H9 (cell line): ENCODE measurements at regions not wholly inside any gene's neighbourhood (a gene's known extent, or its start where the extent isn't known, plus 50 kb on each side); places are given as distances from the start of the nearest gene placed in this dataset.

Experiments used
- DNase-seq: peaks from one replicate; pipeline ENCODE4 v3.0.0-alpha.2; 2017
- H2AFZ ChIP-seq: one replicate; pipeline ENCODE4 v1.6.1; 2013; ENCODE audit warnings: mild to moderate bottlenecking, low read length, control low read depth, moderate library complexity
- H2AK5ac ChIP-seq: 2 replicates; pipeline ENCODE4 v1.6.1; 2013; ENCODE audit warnings: low read length, control low read depth, mixed read lengths; ENCODE audit not compliant: insufficient read length
- H2BK120ac ChIP-seq: one replicate; pipeline ENCODE4 v1.6.1; 2013; ENCODE audit warnings: low read depth, mild to moderate bottlenecking, low read length, control low read depth, inconsistent platforms; ENCODE audit not compliant: poor library complexity, severe bottlenecking
- H2BK12ac ChIP-seq: 2 replicates; pipeline ENCODE4 v1.6.1; 2013; ENCODE audit warnings: low read length, control low read depth, mixed read lengths, low read depth; ENCODE audit not compliant: insufficient read length
- H2BK15ac ChIP-seq: 2 replicates; pipeline ENCODE4 v1.6.1; 2013; ENCODE audit warnings: low read depth, low read length, control low read depth
- H2BK20ac ChIP-seq: one replicate; pipeline ENCODE4 v1.6.1; 2013; ENCODE audit warnings: low read depth, mild to moderate bottlenecking, low read length, control low read depth, inconsistent platforms; ENCODE audit not compliant: poor library complexity, severe bottlenecking
- H2BK5ac ChIP-seq: 2 replicates; pipeline ENCODE4 v1.6.1; 2013; ENCODE audit warnings: low read length, control low read depth, mixed read lengths; ENCODE audit not compliant: insufficient read length
- H3K14ac ChIP-seq: 2 replicates; pipeline ENCODE4 v1.6.1; 2013; ENCODE audit warnings: low read length, control low read depth; ENCODE audit not compliant: insufficient read depth
- H3K18ac ChIP-seq: 2 replicates; pipeline ENCODE4 v1.6.1; 2013; ENCODE audit warnings: low read depth, mild to moderate bottlenecking, mixed read lengths, low read length, control low read depth; ENCODE audit not compliant: insufficient read length
- H3K23ac ChIP-seq: 2 replicates; pipeline ENCODE4 v1.6.1; 2013; ENCODE audit warnings: low read length, control low read depth, mixed read lengths, low read depth; ENCODE audit not compliant: insufficient read length
- H3K23me2 ChIP-seq: 2 replicates; pipeline ENCODE4 v1.6.1; 2013; ENCODE audit warnings: low read depth, mild to moderate bottlenecking, mixed read lengths, low read length, control low read depth; ENCODE audit not compliant: insufficient read length, poor library complexity, severe bottlenecking
- H3K27ac ChIP-seq: 2 replicates; pipeline ENCODE4 v1.5.1; 2013; ENCODE audit warnings: low read length, control low read depth, mixed read lengths, low read depth; ENCODE audit not compliant: insufficient read length
- H3K27me3 ChIP-seq: 2 replicates; pipeline ENCODE4 v1.6.1; 2013; ENCODE audit warnings: low read length, control low read depth, inconsistent platforms; ENCODE audit not compliant: insufficient read depth
- H3K4ac ChIP-seq: 2 replicates; pipeline ENCODE4 v1.6.1; 2013; ENCODE audit warnings: low read depth, mild to moderate bottlenecking, control low read depth, inconsistent platforms, low read length, moderate library complexity
- H3K4me1 ChIP-seq: 2 replicates; pipeline ENCODE4 v1.6.1; 2013; ENCODE audit warnings: low read length, control low read depth, inconsistent platforms; ENCODE audit not compliant: insufficient read depth
- H3K4me2 ChIP-seq: 2 replicates; pipeline ENCODE4 v1.6.1; 2013; ENCODE audit warnings: low read length, control low read depth, mixed read lengths; ENCODE audit not compliant: insufficient read length, insufficient read depth
- H3K56ac ChIP-seq: 2 replicates; pipeline ENCODE4 v1.6.1; 2013; ENCODE audit warnings: low read depth, mild to moderate bottlenecking, mixed read lengths, low read length, control low read depth; ENCODE audit not compliant: insufficient read length
- H3K79me1 ChIP-seq: 2 replicates; pipeline ENCODE4 v1.6.1; 2013; ENCODE audit warnings: low read depth, mild to moderate bottlenecking, moderate library complexity, low read length, control low read depth, inconsistent platforms; ENCODE audit not compliant: insufficient read depth, poor library complexity, severe bottlenecking
- H3K79me2 ChIP-seq: 2 replicates; pipeline ENCODE4 v1.6.1; 2013; ENCODE audit warnings: low read length, control low read depth, inconsistent platforms; ENCODE audit not compliant: insufficient read depth
- H3K9ac ChIP-seq: 2 replicates; pipeline ENCODE4 v1.6.1; 2013; ENCODE audit warnings: low read length, control low read depth, mixed read lengths; ENCODE audit not compliant: insufficient read length; ENCODE audit errors: extremely low read depth
- H3K9me3 ChIP-seq: one replicate; pipeline ENCODE4 v1.6.1; 2013; ENCODE audit warnings: low read depth, low read length, inconsistent platforms; ENCODE audit not compliant: control insufficient read depth
- H3T11ph ChIP-seq: one replicate; pipeline ENCODE4 v1.6.1; 2013; ENCODE audit warnings: mild to moderate bottlenecking, low read length, control low read depth, inconsistent platforms
- H4K20me1 ChIP-seq: one replicate; pipeline ENCODE4 v1.6.1; 2013; ENCODE audit not compliant: control insufficient read depth, insufficient read length, insufficient read depth
- H4K5ac ChIP-seq: 2 replicates; pipeline ENCODE4 v1.6.1; 2013; ENCODE audit warnings: low read depth, mild to moderate bottlenecking, mixed read lengths, low read length, control low read depth; ENCODE audit not compliant: insufficient read length
- H4K8ac ChIP-seq: replicated peaks from 2 replicates; pipeline ENCODE4 v1.6.1; 2013; ENCODE audit warnings: low read length, control low read depth, mixed read lengths, low read depth; ENCODE audit not compliant: insufficient read length
- H4K91ac ChIP-seq: 2 replicates; pipeline ENCODE4 v1.6.1; 2013; ENCODE audit warnings: low read depth, mild to moderate bottlenecking, moderate library complexity, mixed read lengths, low read length, control low read depth; ENCODE audit not compliant: insufficient read length
- H3K27ac Mint-ChIP-seq, 3 experiments: 2 replicates in 2 of 3; 3 replicates in 1 of 3; pipeline ENCODE4 v1.8.0; 2020 to 2021; ENCODE audit warnings: mixed read lengths in 3 of 3, mild to moderate bottlenecking in 1 of 3, moderate library complexity in 1 of 3
- H3K27me3 Mint-ChIP-seq: 2 replicates; pipeline ENCODE4 v1.8.0; 2021; ENCODE audit warnings: low read depth, mild to moderate bottlenecking, moderate library complexity, mixed read lengths
- H3K36me3 Mint-ChIP-seq, 3 experiments: 2 replicates in 2 of 3; 3 replicates in 1 of 3; pipeline ENCODE4 v1.8.0; 2020 to 2021; ENCODE audit warnings: low read depth in 3 of 3, mixed read lengths in 3 of 3; ENCODE audit not compliant: insufficient read depth in 1 of 3
- H3K4me1 Mint-ChIP-seq, 2 experiments: 2 replicates each; pipeline ENCODE4 v1.8.0; 2020; ENCODE audit warnings: mixed read lengths in 2 of 2
- H3K4me3 Mint-ChIP-seq, 2 experiments: 2 replicates in 1 of 2; 3 replicates in 1 of 2; pipeline ENCODE4 v1.8.0; 2020 to 2021; ENCODE audit warnings: mild to moderate bottlenecking in 2 of 2, mixed read lengths in 2 of 2, moderate library complexity in 1 of 2
- H3K9me3 Mint-ChIP-seq, 2 experiments: 2 replicates in 1 of 2; 3 replicates in 1 of 2; pipeline ENCODE4 v1.8.0; 2020; ENCODE audit warnings: mild to moderate bottlenecking in 2 of 2, mixed read lengths in 2 of 2, moderate library complexity in 1 of 2
- WGBS: extraction: QIAGEN DNeasy Blood & Tissue Kit; methylation state at CpG from one replicate; pipeline ENCODE4 v1.1.7; 2013; ENCODE audit warnings: missing lambda C conversion rate, low lambda C conversion rate, mixed read lengths; ENCODE audit not compliant: insufficient read length; ENCODE audit errors: extremely low coverage; 5-methylcytosine and 5-hydroxymethylcytosine counted together
- TF ChIP-seq, protein P1 (sequence below): fragments of 200-600 bp; sonication (generic); conservative IDR thresholded peaks from 3 replicates; pipeline ENCODE4 v1.8.0; 2021; ENCODE audit warnings: antibody characterized with exemption, mild to moderate bottlenecking

DNA sequence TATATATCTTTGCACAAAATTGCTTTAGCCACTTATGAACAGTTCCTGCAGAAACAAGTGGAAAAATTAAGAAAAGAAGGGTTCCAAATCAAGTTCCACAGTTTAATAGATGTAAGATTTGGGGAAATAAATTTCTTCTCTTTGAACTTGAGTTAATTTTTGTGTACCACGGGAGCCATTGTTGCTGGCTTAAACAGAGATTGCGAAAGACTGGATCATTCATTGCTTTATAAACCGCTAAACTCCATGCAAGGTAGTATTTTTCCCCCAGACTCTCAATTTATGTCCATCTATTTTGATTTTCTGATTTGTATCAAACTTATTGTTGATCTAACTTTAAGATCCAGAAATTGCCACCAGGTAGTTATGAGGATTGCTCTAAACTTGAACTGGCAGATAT is 246.1 kb upstream of the ADGRL4 start:
- Histone ChIP-seq H2BK12ac (no peak overlapping the region), H3K4ac (no peak overlapping the region), H3K14ac (no peak overlapping the region), H3K23me2 (no peaks in the 10 kb centered on the region), H4K8ac (no peak overlapping the region), H2BK120ac (no peak overlapping the region), H3K4me1 (no peaks in the 10 kb centered on the region), H2AK5ac (no peak overlapping the region), H2BK5ac (no peak overlapping the region), H3K27me3 (no peaks in the 10 kb centered on the region), H3K79me2 (no peaks in the 10 kb centered on the region), H3K18ac (no peak overlapping the region), H3K9me3 (no peaks in the 10 kb centered on the region), H3K23ac (no peak overlapping the region), H4K5ac (no peak overlapping the region), H4K20me1 (no peaks in the 10 kb centered on the region), H3K79me1 (no peaks in the 10 kb centered on the region), H2BK20ac (no peak overlapping the region), H3K27ac (no peak overlapping the region), H2BK15ac (no peak overlapping the region), H3K4me2 (no peak overlapping the region), H3K9ac (no peak overlapping the region), H3K56ac (no peak overlapping the region), H2AFZ (no peak overlapping the region), H3T11ph (no peak overlapping the region), H4K91ac (no peak overlapping the region)
- DNase-seq: no peak
- Mint-ChIP-seq H3K4me1 (no peaks in the 10 kb centered on the region), H3K27me3 (no peaks in the 10 kb centered on the region), H3K27ac (no peak overlapping the region), H3K9me3 (no peaks in the 10 kb centered on the region), H3K36me3 (0 out of 7 replicates have a peak, but pooled peaks cover 0 to 2% (median 0%) of the 10 kb centered on the region in 3 experiments), H3K4me3 (no peak overlapping the region)
- TF ChIP-seq, protein P1, sequence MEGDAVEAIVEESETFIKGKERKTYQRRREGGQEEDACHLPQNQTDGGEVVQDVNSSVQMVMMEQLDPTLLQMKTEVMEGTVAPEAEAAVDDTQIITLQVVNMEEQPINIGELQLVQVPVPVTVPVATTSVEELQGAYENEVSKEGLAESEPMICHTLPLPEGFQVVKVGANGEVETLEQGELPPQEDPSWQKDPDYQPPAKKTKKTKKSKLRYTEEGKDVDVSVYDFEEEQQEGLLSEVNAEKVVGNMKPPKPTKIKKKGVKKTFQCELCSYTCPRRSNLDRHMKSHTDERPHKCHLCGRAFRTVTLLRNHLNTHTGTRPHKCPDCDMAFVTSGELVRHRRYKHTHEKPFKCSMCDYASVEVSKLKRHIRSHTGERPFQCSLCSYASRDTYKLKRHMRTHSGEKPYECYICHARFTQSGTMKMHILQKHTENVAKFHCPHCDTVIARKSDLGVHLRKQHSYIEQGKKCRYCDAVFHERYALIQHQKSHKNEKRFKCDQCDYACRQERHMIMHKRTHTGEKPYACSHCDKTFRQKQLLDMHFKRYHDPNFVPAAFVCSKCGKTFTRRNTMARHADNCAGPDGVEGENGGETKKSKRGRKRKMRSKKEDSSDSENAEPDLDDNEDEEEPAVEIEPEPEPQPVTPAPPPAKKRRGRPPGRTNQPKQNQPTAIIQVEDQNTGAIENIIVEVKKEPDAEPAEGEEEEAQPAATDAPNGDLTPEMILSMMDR: no peak
- no CpG with 5 or more reads among the region's 3 CpGs for WGBS
